GM21825 (cell line): ENCODE measurements at regions not wholly inside any gene's neighbourhood (a gene's known extent, or its start where the extent isn't known, plus 50 kb on each side); places are given as distances from the start of the nearest gene placed in this dataset.

ENCODE experiments used
- ATAC-seq: cut with Tn5 transposase; IDR thresholded peaks from one replicate; pipeline ENCODE4 v1.9.1; 2021; ENCODE audit warnings: mild to moderate bottlenecking, moderate library complexity; ENCODE audit not compliant: unreplicated experiment

- ATAC-seq = no peak
These were observed 204.2 kb downstream of the CHRM3 start for GRCh38 chr1:239590556-239590955.

- ATAC-seq = no peak
These were observed 207.2 kb downstream of the CHRM3 start for GRCh38 chr1:239593527-239593926.

DNA sequence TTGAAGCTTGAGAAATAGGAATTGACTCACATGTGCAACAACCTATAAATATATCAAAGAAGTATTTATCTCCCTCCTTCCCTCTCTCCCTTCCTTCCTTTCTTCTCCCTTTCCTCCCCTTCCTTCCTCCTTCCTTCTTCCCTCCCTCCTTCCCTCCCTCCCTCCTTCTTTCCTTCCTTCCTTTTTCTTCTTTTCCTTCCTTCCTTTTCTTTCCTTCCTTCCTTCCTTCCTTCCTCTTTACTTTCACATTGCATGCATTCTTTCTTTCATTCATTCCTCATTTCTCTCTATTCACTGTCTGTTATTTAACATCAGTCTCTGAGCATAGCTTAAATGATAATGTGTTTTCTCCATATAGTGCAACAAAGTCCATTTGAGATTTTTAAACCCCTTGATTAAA, 214.2 kb downstream of the CHRM3 start:
- no peak for ATAC-seq

DNA sequence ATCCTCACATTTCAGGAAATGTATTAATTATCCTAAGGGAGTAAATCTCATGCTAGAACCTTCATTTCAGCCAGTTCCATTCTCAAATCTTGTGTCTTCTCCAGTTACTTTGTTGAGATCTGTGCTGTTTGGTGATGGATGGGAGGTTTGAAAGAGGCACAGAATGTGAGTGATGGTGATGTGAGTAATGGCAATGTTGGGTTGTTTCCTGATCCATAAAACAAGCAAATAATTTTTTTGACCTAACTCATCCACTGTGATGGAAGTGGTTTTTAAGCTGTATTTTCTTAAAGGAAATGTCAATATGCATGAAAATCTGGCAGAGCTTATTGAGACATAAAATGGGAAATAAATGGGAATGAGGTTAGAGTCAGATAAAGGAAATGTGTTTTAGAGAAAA, 214.7 kb downstream of the CHRM3 start:
- no peak for ATAC-seq

DNA sequence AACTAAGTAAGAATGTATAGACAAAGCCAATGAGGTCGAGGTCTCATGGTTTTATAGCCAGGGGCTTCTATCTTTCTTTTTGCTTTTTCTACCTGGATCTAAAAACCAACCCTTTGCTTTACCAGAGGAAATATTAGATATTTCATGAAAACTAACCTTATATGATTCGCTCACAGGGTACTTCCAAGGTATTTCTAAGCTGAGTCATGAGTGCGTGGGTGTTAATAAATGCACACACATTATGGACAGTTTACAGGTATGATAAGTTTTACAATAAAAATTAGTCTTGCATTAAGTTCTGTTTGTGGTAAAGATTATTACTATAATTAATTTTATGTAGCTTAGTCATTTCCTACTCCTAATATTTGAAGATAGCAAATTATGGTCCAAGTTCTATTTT, 217.2 kb downstream of the CHRM3 start:
- no peak for ATAC-seq

DNA sequence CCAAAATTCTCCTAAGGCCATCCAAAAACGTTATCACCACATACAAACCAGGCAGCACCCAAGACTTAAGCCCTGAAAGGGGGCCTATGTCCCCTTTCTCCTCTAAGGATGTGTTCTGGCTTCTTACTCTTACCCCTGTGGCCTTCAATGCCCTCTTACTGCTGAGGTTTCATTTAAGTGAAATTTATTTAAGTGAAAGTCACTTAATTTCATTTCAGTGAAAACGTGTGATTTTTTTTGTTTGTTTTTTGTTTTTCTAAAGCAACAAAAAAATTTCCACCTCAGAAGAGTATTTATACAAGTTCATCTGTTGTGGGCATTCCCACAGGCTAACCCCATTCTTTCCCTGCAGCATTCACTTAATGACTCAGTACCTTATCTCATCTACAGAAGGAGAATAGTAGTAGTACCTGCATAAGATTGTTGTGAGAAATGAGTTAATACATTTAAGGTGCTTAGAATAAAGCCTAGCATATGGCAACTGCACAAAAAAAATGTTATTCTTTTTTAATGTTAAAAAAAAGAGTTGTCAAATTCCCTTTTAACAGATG, 220.6 kb downstream of the CHRM3 start:
- ATAC-seq = no peak

GRCh38 chr1:239608469-239608868, 222.1 kb downstream of the CHRM3 start:
- ATAC-seq = no peak

- no peak for ATAC-seq
These were observed 226.0 kb downstream of the CHRM3 start for GRCh38 chr1:239612379-239612778.

DNA sequence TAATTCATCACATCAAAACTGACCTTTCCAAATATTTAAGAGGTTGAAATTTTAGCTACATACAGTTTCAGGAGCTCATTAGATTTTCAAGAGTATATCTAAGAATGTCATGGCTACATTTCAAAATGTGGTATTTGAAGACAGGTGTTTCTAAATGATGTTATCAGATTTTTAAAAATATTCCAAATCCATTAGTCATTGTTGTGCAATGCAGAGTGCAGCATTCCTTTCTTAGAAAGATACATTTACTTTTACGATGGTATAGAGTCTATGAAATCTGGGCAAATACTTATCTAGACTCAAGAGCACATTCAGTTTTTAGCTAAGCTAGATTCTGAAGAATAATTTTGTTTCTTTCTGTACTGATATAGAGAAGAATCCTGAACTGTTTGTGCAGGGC, 230.3 kb downstream of the CHRM3 start:
- ATAC-seq = no peak

DNA sequence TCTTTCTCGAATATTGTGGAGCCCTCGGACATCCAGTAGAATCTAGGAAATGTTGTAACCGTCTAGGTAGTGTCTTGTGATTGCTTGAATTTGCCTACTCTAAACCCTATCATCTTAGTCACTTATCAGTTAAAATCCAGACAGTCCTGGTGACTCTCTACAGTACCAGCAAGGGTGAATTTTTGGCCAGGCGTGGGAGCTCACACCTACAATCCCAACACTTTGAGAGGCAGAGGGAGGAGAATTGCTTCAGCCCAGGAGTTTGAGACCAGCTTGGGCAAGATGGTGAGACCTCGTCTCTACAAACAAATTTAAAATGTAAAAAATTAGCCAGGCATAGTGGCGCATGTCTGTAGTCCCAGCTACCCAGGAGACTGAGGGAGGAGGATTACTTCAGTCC, 230.9 kb downstream of the CHRM3 start:
- no peak for ATAC-seq

DNA sequence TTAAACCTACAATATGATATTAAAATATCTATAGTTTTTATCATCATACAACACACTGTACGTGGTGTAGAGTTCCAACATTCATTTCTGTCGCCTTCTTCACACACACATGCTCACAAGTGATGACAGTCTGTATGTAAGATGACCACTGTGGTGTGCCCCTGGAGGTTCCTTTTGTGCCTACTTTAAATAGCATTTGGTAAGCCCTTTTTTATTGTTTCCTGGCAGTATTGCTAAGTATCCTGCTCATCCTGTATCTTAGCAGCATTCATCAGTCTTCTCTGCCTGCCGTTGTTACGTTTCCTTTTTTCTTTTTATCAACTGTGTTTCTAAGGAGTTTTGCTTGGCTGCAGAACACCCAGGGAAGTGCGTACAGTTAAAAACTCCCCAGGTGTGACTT, 231.4 kb downstream of the CHRM3 start:
- ATAC-seq = no peak

- ATAC-seq = no peak
These were observed 232.8 kb downstream of the CHRM3 start for GRCh38 chr1:239619190-239619589.

DNA sequence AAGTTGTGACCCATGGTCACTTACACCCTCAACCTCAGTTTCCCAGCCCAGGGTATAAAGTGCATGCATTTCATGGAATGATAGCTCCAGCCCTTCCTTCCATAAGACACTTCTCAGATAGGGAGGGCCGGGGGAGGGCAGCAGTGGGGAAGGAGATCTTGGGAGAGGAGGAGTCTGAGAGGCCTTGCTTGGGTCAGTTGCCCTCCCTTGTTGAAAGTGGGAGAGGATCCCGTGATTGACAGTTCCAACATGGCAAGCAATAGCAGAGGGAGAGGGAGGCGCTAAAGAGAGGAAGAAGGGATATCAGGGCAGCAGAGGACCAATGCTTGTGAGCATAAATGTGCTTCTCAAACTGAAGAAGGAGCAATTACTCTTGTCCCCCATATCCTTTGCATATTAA, 244.4 kb downstream of the CHRM3 start:
- ATAC-seq = no peak

DNA sequence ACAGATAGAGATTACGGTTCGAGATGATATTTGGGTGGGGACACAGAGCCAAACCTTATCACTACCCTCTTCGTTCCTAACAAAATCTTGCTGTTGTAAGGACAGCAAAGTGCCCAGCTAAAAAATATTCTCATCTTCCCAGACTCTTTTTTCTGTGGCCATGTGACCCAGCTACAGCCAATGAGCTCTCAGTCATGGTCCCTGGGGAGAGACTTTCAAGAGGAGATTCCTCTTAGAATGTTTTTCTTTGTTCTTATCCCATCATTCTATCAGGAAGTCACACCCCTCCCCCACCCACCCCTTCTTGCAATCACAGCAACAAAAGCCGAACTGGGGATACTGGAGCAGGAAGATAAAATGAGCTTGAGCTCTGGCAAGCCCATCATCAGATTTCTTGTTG, 247.1 kb downstream of the CHRM3 start:
- no peak for ATAC-seq

DNA sequence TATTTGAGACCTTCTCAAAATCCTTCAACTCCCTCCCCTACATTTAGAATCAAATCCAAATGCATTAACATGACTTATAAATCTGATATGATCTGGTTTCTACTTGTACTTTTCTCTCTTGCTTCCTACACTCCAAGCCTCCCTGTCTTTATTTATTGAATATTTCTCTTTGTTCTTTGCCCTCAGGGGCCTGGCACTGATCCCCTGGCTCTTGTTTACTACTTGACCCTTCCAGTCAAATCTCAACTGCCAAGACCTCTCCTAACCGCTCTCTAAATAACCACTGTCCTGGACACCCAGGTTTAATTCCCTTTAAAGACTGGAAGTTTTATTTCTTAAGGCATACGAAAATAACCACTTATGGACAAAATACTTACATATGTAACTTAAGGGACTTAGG, 248.9 kb downstream of the CHRM3 start:
- ATAC-seq = no peak

GRCh38 chr1:239636347-239636746, 250.0 kb downstream of the CHRM3 start:
- no peak for ATAC-seq

- no peak for ATAC-seq
These were observed 258.2 kb downstream of the CHRM3 start for GRCh38 chr1:239644604-239645003.

GRCh38 chr1:239647045-239647444, 260.7 kb downstream of the CHRM3 start:
- no peak for ATAC-seq

GRCh38 chr1:239647964-239648632, 261.7 kb downstream of the CHRM3 start:
- ATAC-seq = no peak

DNA sequence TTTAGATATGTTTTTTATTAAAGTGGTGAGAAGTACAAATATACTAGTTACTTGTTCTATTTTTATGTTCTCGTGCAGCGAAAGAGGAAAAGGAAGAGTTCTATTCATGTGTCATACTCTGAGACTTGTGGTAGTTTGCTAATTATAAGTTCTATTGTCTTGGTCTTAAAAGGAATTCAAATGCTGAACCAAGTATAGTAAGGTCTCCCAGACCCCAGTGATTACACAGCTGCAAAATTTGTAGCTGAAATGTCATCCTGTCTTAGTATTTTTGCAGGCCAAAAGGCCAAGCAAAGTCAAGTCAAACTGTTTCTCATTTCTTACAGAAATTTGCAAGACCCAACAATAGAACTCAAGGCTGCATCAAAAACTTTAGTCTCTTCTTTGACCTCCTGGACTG, 268.7 kb downstream of the CHRM3 start:
- ATAC-seq = no peak

DNA sequence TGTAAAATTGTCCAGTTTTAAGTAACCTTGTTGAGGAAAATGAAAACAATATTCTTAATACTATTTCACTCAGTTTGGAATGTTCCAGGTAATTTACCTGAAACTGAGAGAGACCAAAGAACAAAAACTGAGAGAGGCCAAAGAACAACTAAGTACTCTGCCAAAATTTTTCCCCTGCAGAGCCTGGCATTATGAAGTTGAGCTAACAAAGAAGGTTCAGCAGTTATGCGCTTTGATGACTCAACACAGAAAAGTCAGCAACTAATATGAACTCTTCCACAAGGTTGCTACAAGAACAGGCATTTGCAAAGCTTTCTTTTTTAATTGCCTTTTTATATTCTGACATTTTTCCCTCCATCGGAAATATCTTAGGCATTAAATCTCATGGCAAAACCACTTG, 270.9 kb downstream of the CHRM3 start:
- ATAC-seq = no peak

- no peak for ATAC-seq
These were observed 276.6 kb downstream of the CHRM3 start for GRCh38 chr1:239662950-239663349.

DNA sequence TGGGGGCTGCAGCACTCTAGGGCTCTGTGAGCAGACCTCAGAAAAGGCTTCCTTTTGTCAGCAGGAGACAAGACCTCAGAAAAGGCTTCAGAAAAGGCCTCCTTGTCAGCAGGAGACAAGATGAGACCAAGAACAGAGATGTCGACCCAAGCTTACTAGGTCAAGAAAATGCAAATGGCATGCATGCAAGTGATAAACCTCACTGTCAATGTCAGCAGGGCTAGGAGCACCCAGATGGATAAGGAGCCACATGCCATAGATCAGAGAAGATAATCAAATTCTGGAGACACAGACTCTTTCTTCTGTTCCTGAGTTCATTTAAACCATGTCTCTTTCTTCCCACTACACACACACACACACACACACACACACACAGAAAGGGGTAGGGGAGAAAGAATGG, 285.9 kb downstream of the CHRM3 start:
- no peak for ATAC-seq
